HG02763 (cell line): ENCODE measurements at regions not wholly inside any gene's neighbourhood (a gene's known extent, or its start where the extent isn't known, plus 50 kb on each side); places are given as distances from the start of the nearest gene placed in this dataset.
"Not testable (repeated sequence)": the region's sequence is repeated elsewhere in the genome, so short reads cannot be mapped to it uniquely, and the experiment has no call there.

ENCODE experiments used
- ATAC-seq: cut with Tn5 transposase; IDR thresholded peaks from one replicate; pipeline ENCODE4 v1.9.1; 2021; ENCODE audit warnings: mild to moderate bottlenecking, moderate library complexity; ENCODE audit not compliant: unreplicated experiment

DNA sequence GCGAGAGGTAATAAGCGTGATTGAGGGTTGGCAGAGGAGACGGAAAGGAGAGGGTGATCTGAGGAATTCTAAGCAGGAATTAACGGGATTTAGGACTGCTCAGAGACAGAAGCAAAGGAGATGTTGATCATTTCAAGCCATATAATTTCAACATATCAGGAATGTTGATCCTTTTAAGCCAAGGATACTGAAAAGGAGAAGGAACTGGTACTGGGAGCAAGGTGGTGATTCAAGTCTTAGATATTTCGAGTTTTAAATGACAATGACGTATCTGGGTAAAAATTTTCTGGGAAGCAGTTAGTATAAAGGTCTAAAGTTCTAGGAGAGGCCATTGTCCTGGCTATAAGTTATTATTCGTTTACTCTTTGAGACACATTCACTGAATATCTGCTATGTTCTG is 91.3 kb upstream of the OGFRL1 start:
- ATAC-seq: no peak

DNA sequence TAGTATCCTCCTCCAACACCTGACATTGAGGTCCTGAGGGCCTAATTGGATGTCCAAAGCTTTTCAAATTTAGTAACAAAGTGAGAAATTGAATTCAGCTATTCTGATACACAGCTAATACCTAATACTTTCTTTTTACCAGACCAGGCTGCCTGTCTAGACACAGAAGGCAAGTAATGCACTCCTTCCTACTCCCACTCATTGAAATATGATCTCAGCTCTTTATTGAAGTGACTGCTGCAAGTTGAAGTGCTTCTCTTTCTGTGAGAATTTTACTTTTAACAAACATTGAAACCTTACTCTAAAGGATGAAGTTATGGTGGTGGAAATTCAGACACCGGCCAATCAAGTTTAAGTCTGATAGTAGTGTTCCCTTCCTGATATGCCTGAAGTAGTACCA is 90.8 kb upstream of the OGFRL1 start:
- no peak for ATAC-seq

DNA sequence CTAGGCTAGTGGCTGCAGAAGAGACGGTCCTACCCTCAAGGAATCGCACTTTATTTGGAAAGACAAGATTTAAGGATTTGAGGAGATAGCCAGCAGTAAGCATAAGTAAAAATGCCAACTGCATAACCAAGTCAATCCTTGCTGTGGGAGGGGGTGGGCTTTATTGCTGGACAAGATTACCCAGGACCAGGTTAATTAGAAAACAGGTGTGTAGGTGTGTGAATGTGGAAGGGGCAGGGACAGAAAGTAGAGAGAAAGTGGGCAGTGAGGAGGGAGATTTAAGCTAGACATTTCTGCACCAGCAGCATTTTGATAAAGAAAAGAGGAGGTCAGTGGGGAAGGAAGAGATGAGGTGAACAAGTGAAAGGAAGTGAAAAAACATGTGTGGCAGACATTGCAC is 89.7 kb upstream of the OGFRL1 start:
- ATAC-seq: no peak

DNA sequence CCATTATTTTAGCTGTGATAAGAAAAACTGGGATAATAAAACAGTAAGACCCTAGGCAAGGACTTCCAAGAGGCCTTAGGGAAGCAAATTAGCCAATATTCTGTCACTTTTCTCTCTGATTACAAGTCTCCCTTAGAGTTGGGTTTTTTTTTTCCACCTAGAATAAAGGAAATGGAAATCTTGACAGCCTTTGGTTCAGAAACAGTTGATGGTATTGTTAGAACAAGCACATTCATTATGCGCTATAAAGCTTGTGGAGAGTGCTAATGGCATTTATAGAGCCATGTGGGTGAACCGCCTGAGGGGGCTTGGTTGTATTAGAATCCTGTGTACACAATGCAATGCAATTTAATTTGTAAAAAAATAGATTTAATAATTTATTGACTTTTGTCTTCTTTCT is 88.9 kb upstream of the OGFRL1 start:
- no peak for ATAC-seq

DNA sequence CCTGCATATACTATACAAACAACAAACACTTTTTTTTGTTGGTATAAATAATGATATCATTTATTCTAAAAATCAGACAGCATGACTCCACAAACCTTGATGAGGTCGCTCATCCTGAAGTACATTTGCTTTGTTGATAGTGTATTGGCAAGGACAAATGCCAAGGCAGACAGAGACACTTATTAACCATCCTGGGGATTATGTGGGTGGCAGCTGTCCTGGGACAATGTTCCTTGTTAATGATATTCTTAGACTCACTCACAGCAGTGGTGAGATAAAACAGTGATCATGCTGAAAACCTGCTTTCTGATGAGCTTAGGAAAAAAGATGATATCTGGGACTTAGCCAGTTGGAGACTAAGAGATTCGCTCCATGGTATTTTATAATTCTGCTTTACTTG is 85.4 kb upstream of the OGFRL1 start:
- ATAC-seq: no peak

DNA sequence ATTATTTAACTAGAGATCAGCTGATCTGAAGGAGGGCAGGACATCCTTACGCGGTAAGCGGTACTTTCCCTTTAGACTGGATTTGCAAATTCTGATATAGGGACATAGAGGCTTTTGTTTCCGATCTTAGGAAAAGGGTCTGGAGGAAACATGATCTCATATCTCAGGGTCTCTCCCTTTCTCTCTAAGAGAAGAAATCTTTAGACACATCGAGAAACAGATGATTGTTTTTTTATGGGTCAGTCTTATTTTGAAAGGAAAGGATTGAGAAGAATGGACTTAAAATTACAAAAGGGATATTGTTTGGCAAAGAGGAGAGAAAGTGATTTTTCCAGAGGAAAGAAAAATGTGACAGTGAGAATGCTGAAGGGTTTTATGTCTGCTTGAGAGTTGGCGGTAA is 83.9 kb upstream of the OGFRL1 start:
- no peak for ATAC-seq

DNA sequence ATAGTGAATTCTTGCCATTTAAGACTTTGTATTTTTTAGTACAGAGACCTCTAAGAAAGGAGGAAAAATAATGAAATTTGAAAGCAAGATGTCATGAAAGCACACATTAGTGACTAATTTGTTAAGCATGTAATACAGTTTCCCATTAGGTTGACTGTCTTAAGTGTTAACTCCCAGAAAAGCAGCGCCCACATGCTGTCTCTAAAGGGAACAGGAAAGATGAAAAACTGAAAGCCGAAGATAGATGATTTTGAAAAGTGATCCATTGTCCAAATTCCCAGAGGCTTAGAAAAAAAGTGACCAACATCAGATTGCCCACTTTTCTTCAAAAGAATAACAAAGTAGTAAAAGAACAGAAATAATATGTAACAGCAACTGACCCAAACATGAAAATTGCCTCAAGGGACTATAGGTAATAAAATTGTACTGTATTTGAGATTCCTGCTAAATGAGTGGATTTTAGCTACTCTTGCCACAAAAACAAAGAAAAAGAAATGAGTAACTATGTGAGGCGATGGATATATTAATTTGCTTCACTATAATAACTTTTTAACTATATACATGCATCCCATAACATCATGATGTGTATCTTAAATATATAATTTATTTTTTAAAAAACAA is 83.2 kb upstream of the OGFRL1 start:
- no peak for ATAC-seq

DNA sequence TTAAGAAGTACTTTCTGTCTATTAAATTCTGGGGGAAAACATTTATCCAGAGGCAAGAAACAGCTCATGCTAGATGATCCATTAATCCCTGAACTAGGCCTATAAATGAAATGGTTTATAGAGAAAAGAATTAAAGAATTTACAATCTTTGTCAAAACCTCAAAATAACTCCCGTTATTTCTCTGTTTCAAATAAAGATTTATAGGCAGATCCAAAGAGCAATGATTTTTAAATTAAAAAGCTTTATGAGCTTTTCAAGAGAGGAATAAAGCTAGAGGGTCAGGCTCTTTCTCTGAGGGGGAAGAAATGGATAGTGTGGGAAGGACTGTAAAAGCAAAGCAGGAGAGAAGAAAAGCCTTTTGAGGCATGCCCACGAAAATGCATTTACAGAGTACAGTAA is 82.5 kb upstream of the OGFRL1 start:
- ATAC-seq: no peak

DNA sequence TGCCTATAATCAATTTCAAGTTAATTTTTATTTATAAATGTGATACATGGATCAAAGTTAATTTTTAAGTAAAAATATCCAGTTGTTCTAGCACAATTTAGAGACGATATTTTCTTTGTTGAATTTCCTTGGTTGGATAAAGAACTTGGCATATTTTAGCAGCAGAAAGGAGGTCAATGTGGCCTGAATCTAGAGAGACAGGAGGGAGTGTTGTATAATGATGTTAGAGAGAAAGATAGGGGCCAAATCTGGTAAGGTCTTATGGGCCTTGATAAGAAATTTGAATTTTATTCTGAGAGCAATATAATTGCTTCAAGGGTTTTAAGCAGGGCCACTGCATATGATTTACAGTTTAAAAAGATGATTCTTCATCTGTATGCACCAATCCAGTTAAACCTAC is 79.4 kb upstream of the OGFRL1 start:
- no peak for ATAC-seq

DNA sequence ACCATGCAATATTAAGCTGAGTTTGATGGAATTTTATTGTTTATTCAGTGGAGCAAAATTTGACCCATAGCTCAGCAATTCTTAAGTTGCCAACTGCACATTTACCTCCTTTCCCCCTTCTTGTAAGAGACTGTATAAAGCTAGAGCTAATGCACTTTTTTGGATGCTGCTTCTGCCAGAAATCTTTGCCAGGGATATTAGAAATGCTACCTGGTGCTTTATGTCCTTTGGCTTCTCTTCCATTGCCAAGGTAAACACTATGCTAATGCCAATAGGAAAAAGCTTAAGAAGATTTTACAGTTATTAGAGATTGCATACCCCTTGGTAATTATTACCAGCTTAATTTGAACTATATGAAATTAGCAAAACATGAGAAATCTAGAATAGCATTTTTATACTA is 79.0 kb upstream of the OGFRL1 start:
- no peak for ATAC-seq

DNA sequence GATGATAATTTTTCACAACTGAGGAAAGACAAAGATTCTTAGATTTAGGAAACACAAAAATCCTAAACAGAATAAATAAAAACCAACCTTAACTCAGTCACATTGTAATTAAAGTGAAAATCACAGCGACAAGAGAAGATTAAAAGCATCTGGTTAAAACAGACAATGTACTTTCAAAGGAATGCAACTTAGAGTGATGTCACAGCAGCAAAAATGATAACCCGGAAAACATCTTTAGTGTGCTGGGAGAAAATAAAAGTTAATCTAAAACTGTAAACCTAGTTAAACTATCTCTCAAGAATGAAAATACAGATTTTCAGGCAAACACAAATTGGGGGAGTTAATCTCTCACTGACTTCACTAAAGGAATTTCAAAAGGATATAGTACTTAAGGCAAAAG is 76.8 kb upstream of the OGFRL1 start:
- no peak for ATAC-seq

DNA sequence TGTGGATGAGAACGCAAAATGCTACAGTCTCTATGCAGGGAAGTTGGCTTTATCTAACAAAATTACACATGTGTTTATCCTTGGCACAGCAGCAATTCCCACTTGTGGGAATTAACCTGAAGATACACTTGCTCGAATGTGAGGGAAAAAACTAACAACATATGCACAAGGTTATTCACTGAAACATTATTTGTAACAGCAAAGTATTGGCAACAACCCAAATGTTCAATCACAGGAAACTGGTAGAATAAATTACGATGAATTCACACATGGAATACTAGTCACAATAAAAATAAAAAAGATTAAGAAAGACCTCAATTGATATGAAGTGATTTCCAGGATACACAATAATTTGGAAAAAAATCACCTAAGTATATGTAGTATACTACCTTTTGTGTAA is 68.1 kb upstream of the OGFRL1 start:
- no peak for ATAC-seq

DNA sequence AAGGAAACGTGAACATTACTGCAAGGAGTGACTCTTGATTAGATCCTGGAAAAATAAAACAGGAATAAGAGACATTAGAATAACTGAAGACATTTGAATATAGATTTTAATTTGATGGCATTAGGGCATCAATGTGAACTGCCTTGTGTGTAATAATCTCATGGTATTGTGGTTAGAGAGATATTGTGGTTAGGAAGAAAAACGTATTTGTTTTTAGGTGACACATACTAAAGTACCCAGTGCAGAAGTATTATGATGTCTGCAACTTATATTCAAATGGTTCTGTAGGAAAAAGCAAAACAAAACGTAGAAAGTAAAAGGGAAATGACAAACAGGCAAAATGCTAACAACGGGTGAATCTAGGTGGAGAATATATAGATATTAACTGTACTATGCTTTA is 65.9 kb upstream of the OGFRL1 start:
- no peak for ATAC-seq

DNA sequence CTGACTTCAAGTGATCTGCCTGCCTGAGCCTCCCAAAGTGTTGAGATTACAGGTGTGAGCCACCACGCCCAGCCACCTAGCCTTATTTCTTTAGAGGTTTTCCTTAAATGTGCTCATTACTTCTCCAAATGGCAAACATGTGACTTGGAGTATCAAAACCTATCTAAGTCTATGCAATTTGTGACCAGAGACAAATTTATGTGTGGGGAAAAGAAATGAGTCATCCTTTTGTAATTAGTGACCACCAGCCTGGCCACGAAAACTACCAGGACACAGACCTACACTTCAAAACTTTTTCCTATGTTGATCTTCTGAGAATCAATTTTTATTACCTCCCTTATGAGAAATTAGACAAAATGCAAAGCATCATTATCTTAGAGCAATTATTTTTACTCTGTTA is 64.6 kb upstream of the OGFRL1 start:
- no peak for ATAC-seq

DNA sequence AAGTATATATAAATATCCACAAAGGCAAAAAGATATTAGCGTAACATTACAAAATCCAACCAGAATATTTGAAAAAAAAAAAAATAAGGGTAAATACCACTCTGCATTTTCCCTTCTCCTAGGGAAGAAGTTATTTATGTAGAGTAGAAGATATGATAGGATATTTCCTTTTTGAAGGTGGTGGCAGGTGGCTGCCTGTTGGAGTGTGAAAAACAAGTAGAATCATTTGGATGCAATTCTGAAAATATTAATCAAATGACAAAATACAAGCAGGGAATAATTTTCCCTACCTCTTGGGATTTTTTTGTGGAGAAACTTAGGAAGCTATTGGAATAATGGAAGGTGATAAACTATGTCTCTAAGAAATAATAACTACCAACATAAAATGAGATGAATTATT is 62.5 kb upstream of the OGFRL1 start:
- no peak for ATAC-seq

DNA sequence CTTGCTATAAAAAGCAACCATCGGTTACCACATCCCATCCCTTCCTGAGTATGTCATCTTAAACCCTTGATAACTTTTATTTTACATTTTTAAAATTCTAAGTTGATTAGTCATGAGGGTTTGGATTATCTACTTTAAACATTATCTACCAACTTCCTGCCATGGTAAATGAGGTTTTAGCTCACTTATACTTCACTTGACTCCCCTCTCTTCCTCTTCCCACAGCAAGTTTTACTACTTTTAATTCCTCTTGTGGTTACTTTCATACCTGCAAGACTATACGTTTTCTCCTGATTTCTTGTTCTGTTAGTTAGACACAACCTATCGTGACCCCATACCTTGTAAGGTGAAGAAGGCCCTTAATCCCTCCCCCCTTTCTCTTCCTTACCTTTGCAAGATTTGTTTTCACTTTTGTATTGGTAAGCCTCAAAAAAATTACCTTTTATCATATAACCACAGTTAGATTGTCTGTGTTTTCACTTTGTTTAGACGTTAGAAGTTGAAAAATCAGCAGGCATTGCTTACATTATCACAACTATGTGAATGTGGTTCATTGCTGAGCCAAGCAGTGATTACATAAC is 60.1 kb upstream of the OGFRL1 start:
- no peak for ATAC-seq

DNA sequence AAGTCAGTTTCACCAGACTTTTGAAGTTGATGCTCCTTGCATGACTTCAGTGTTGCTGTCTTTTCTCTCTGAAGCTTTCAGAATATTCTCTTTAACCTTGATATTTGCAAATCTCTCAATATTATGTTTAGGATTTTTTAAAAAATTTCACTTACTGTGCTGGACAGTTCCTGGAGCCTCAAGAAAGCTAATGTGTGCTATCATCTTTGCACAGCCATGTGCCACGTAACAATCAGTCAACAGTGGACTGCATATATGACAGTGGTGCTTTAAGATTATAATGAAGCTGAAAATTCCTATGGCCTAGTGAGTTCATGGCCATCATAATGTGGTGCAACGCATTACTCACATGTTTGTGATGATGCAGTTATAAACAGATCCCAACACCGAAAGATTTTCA is 59.1 kb upstream of the OGFRL1 start:
- no peak for ATAC-seq

DNA sequence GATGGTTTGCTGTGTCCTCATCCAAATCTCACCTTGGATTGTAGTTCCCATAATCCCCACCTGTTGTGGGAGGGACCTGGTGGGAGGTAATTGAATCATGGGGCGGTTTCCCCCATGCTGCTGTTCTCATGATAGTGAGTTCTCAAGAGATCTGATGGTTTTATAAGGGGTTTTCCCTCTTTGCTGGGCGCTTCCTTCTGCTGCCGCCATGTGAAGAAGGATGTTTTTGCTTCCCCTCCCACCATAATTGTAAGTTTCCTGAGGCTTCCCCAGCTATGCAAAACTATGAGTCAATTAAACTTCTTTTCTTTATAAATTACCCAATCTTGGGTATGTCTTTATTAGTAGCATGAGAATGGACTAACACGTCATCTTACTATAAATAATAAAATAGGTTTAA is 55.7 kb upstream of the OGFRL1 start:
- not testable (repeated sequence) for ATAC-seq

DNA sequence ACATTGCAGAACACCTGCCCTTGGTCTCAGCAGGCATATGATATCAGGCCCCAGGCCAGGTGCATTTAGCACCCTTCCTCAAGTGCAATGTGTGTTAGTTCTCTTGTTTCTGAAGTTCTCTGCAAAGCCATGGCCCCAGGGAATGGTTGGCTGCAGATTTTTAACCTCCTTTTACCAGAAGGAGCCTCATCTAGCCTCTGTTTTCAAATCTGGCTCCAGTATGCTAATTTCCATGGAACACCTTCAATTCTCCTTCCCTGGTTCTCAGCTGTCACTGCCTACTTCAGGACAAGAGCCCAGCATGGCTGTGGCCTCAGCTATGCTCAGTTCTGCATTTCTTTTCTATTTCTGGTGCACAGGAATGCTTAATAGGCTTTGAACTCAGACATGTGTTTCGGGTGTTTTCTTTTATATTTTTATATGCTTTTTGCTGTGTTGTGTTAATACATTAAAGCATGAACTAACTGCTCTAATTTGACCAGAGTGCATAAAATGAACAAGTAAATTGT is 51.6 kb upstream of the OGFRL1 start:
- no peak for ATAC-seq

DNA sequence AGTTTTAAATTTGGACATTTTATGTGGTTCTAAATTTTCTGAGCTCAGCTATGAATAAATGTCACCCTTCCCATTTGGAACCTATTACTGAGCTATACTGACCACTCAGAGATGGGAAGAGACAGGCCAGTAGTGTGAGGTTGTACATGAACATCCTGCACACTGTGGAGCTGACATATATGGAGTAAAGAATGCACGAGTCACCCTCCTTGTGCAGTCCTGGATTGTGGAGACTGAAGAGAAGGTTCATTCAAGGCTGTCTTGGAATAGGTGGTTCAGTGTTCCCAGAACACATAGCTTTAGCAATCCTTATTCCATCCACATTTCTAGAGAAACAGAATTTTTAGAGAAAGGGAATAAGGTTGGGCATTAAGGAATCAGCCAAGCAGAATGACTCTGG is 50.3 kb upstream of the OGFRL1 start:
- no peak for ATAC-seq
